Mesenchymal stem cell (in vitro differentiated cells and primary cell): ENCODE measurements at regions not wholly inside any gene's neighbourhood (a gene's known extent, or its start where the extent isn't known, plus 50 kb on each side); places are given as distances from the start of the nearest gene placed in this dataset.

Experiments used
- DNase-seq: peaks from one replicate; pipeline ENCODE4 v3.0.0-alpha.2; 2013
- H2AFZ ChIP-seq: one replicate; pipeline ENCODE4 v1.6.1; 2013; ENCODE audit warnings: low read depth, mild to moderate bottlenecking, control low read depth, inconsistent platforms, low read length, moderate library complexity
- H2AK5ac ChIP-seq: 2 replicates; pipeline ENCODE4 v1.6.1; 2013; ENCODE audit warnings: low read length, moderate library complexity, mild to moderate bottlenecking, inconsistent platforms; ENCODE audit not compliant: severe bottlenecking
- H2BK120ac ChIP-seq: one replicate; pipeline ENCODE4 v1.6.1; 2013; ENCODE audit warnings: low read depth, mild to moderate bottlenecking, inconsistent platforms, low read length, moderate library complexity
- H2BK12ac ChIP-seq, 2 experiments: one replicate each; pipeline ENCODE4 v1.6.1; 2013; ENCODE audit warnings: inconsistent platforms in 2 of 2, low read length in 2 of 2, mild to moderate bottlenecking in 2 of 2, moderate library complexity in 2 of 2, control low read depth in 1 of 2
- H2BK15ac ChIP-seq: one replicate; pipeline ENCODE4 v1.6.1; 2013; ENCODE audit warnings: mild to moderate bottlenecking, low read depth, inconsistent platforms; ENCODE audit not compliant: poor library complexity, severe bottlenecking
- H2BK5ac ChIP-seq: 2 replicates; pipeline ENCODE4 v1.6.1; 2013; ENCODE audit warnings: low read depth, mild to moderate bottlenecking, low read length, control low read depth, inconsistent platforms; ENCODE audit not compliant: poor library complexity, severe bottlenecking
- H3K14ac ChIP-seq, 2 experiments: one replicate each; pipeline ENCODE4 v1.6.1; 2013; ENCODE audit warnings: inconsistent platforms in 2 of 2, low read length in 2 of 2, control low read depth in 1 of 2, mild to moderate bottlenecking in 1 of 2, moderate library complexity in 1 of 2
- H3K18ac ChIP-seq, 2 experiments: one replicate each; pipeline ENCODE4 v1.6.1; 2013; ENCODE audit warnings: inconsistent platforms in 2 of 2, low read length in 2 of 2, control low read depth in 1 of 2, low read depth in 1 of 2, mild to moderate bottlenecking in 1 of 2
- H3K23ac ChIP-seq, 2 experiments: one replicate each; pipeline ENCODE4 v1.6.1; 2013; ENCODE audit warnings: inconsistent platforms in 2 of 2, low read length in 2 of 2, mild to moderate bottlenecking in 2 of 2, moderate library complexity in 2 of 2, control low read depth in 1 of 2
- H3K27ac ChIP-seq: 2 replicates; pipeline ENCODE4 v1.5.1; 2013; ENCODE audit warnings: mild to moderate bottlenecking, moderate library complexity, low read length, control low read depth, inconsistent platforms; ENCODE audit not compliant: poor library complexity, severe bottlenecking
- H3K27me3 ChIP-seq, 2 experiments: 2 replicates each; pipeline versions ENCODE4 v1.6.1 to v1.7.0; 2013; ENCODE audit warnings: low read length in 2 of 2, mild to moderate bottlenecking in 2 of 2, moderate library complexity in 2 of 2, control low read depth in 1 of 2, inconsistent platforms in 1 of 2; ENCODE audit not compliant: control insufficient read depth in 1 of 2, insufficient read depth in 1 of 2
- H3K36me3 ChIP-seq, 2 experiments: 2 replicates each; pipeline versions ENCODE4 v1.6.1 to v1.7.0; 2013; ENCODE audit warnings: low read length in 2 of 2, control low read depth in 1 of 2, inconsistent platforms in 1 of 2, low read depth in 1 of 2, mild to moderate bottlenecking in 1 of 2; ENCODE audit not compliant: insufficient read depth in 2 of 2, control insufficient read depth in 1 of 2
- H3K4ac ChIP-seq, 2 experiments: one replicate each; pipeline ENCODE4 v1.6.1; 2013; ENCODE audit warnings: inconsistent platforms in 2 of 2, low read length in 2 of 2, mild to moderate bottlenecking in 2 of 2, moderate library complexity in 2 of 2, control low read depth in 1 of 2, low read depth in 1 of 2
- H3K4me1 ChIP-seq: 2 replicates; pipeline ENCODE4 v1.6.1; 2013; ENCODE audit warnings: low read depth, low read length, control low read depth; ENCODE audit not compliant: control insufficient read depth, insufficient read depth
- H3K4me2 ChIP-seq: 2 replicates; pipeline ENCODE4 v1.6.1; 2013; ENCODE audit warnings: low read length, mild to moderate bottlenecking, inconsistent platforms; ENCODE audit not compliant: poor library complexity, severe bottlenecking
- H3K4me3 ChIP-seq, 2 experiments: 2 replicates each; pipeline versions ENCODE4 v1.5.1 to v1.7.0; 2013; ENCODE audit warnings: low read length in 2 of 2, mild to moderate bottlenecking in 2 of 2, control low read depth in 1 of 2, low read depth in 1 of 2; ENCODE audit not compliant: insufficient read depth in 1 of 2
- H3K79me1 ChIP-seq: replicated peaks from 2 replicates; pipeline ENCODE4 v1.6.1; 2013; ENCODE audit warnings: mild to moderate bottlenecking, control low read depth, low read length, inconsistent platforms; ENCODE audit not compliant: poor library complexity, severe bottlenecking
- H3K9ac ChIP-seq: 2 replicates; pipeline ENCODE4 v1.7.0; 2013; ENCODE audit warnings: mild to moderate bottlenecking, low read length, moderate library complexity
- H3K9me3 ChIP-seq: 2 replicates; pipeline ENCODE4 v1.7.0; 2013; ENCODE audit warnings: mild to moderate bottlenecking, low read length; ENCODE audit not compliant: control insufficient read depth
- H4K8ac ChIP-seq: one replicate; pipeline ENCODE4 v1.6.1; 2013; ENCODE audit warnings: inconsistent platforms, mild to moderate bottlenecking, low read length, moderate library complexity
- H4K91ac ChIP-seq: one replicate; pipeline ENCODE4 v1.6.1; 2013; ENCODE audit warnings: mild to moderate bottlenecking, low read length, inconsistent platforms
- WGBS: methylation state at CpG from one replicate; pipeline ENCODE4 v1.1.7; 2013; ENCODE audit warnings: mixed read lengths; 5-methylcytosine and 5-hydroxymethylcytosine counted together

- Histone ChIP-seq H3K4ac (no peak overlapping the region), H3K27me3 (no peaks in the 10 kb centered on the region), H4K91ac (no peak overlapping the region), H2BK12ac (no peak overlapping the region), H3K9me3 (no peaks in the 10 kb centered on the region), H3K4me2 (no peak overlapping the region), H4K8ac (no peak overlapping the region), H3K14ac (no peak overlapping the region), H3K23ac (no peak overlapping the region), H3K36me3 (no peaks in the 10 kb centered on the region), H3K4me3 (no peak overlapping the region), H3K18ac (no peak overlapping the region), H2BK5ac (no peak overlapping the region), H3K9ac (no peak overlapping the region), H2BK120ac (no peak overlapping the region), H3K4me1 (no peaks in the 10 kb centered on the region), H3K27ac (no peak overlapping the region), H3K79me1 (no peaks in the 10 kb centered on the region), H2BK15ac (no peak overlapping the region), H2AK5ac (no peak overlapping the region), H2AFZ (no peak overlapping the region)
- 29% methylated on average over 1 of the region's 1 CpG for WGBS
- no peak for DNase-seq
Measured at GRCh38 chr15:61549727-61550126, 320.6 kb upstream of the RORA start.

GRCh38 chr15:61545763-61546162 is 316.7 kb upstream of the RORA start:
- WGBS: 69% methylated on average over 5 of the region's 5 CpGs
- no peak overlapping the region for H3K4me3 ChIP-seq

GRCh38 chr15:61541516-61541915 is 312.4 kb upstream of the RORA start:
- Histone ChIP-seq H3K23ac (no peak overlapping the region), H2AK5ac (no peak overlapping the region), H4K91ac (no peak overlapping the region)

More at GRCh38 chr15:61545763-61546162, 316.7 kb upstream of the RORA start:
- Histone ChIP-seq H4K91ac (no peak overlapping the region), H3K14ac (no peak overlapping the region), H2BK5ac (no peak overlapping the region), H2BK15ac (no peak overlapping the region), H3K4me2 (no peak overlapping the region), H2AFZ (no peak overlapping the region), H3K9me3 (no peaks in the 10 kb centered on the region), H3K23ac (no peak overlapping the region), H2BK120ac (no peak overlapping the region), H4K8ac (no peak overlapping the region), H3K18ac (no peak overlapping the region), H3K4ac (no peak overlapping the region), H3K4me1 (no peaks in the 10 kb centered on the region), H3K79me1 (no peaks in the 10 kb centered on the region), H3K27ac (no peak overlapping the region), H2AK5ac (no peak overlapping the region), H3K9ac (no peak overlapping the region), H3K36me3 (no peaks in the 10 kb centered on the region), H2BK12ac (no peak overlapping the region), H3K27me3 (no peaks in the 10 kb centered on the region)
- no peak for DNase-seq

GRCh38 chr15:61537337-61537736 is 308.2 kb upstream of the RORA start:
- H3K36me3 ChIP-seq: no peaks in the 10 kb centered on the region
- H3K23ac ChIP-seq: no peak overlapping the region
- no peak overlapping the region for H3K27ac ChIP-seq
- no peak overlapping the region for H2BK12ac ChIP-seq
- H3K79me1 ChIP-seq: no peaks in the 10 kb centered on the region
- no peak overlapping the region for H3K4ac ChIP-seq
- no peak for DNase-seq
- H3K4me3 ChIP-seq: no peak overlapping the region
- no peak overlapping the region for H4K91ac ChIP-seq
- H3K18ac ChIP-seq: no peak overlapping the region
- no peak overlapping the region for H2BK120ac ChIP-seq
- WGBS: 79% methylated on average over 3 of the region's 3 CpGs
- H2BK5ac ChIP-seq: no peak overlapping the region
- no peak overlapping the region for H3K9ac ChIP-seq
- no peak overlapping the region for H2AFZ ChIP-seq
- H2BK15ac ChIP-seq: no peak overlapping the region
- H3K4me1 ChIP-seq: no peaks in the 10 kb centered on the region
- no peak overlapping the region for H3K4me2 ChIP-seq
- H3K14ac ChIP-seq: no peak overlapping the region
- no peak overlapping the region for H2AK5ac ChIP-seq
- H3K27me3 ChIP-seq: peaks cover 0 to 32% of the 10 kb centered on the region in 2 experiments
- H3K9me3 ChIP-seq: no peaks in the 10 kb centered on the region
- H4K8ac ChIP-seq: no peak overlapping the region

More at GRCh38 chr15:61541516-61541915, 312.4 kb upstream of the RORA start:
- Histone ChIP-seq H3K4me3 (no peak overlapping the region), H3K4ac (no peak overlapping the region), H3K18ac (no peak overlapping the region), H3K36me3 (no peaks in the 10 kb centered on the region), H2AFZ (no peak overlapping the region), H3K79me1 (no peaks in the 10 kb centered on the region), H3K4me1 (no peaks in the 10 kb centered on the region), H3K9me3 (no peaks in the 10 kb centered on the region), H2BK12ac (no peak overlapping the region), H2BK5ac (no peak overlapping the region), H4K8ac (no peak overlapping the region), H3K14ac (no peak overlapping the region), H3K27ac (no peak overlapping the region), H3K4me2 (no peak overlapping the region), H3K27me3 (peaks cover 0 to 17% of the 10 kb centered on the region in 2 experiments), H3K9ac (no peak overlapping the region), H2BK120ac (no peak overlapping the region), H2BK15ac (no peak overlapping the region)
- WGBS: 83% methylated on average over 1 of the region's 1 CpG
- no peak for DNase-seq
